ENCODE measurements at regions not wholly inside any gene's neighbourhood (a gene's known extent, or its start where the extent isn't known, plus 50 kb on each side); places are given as distances from the start of the nearest gene placed in this dataset.

DNA sequence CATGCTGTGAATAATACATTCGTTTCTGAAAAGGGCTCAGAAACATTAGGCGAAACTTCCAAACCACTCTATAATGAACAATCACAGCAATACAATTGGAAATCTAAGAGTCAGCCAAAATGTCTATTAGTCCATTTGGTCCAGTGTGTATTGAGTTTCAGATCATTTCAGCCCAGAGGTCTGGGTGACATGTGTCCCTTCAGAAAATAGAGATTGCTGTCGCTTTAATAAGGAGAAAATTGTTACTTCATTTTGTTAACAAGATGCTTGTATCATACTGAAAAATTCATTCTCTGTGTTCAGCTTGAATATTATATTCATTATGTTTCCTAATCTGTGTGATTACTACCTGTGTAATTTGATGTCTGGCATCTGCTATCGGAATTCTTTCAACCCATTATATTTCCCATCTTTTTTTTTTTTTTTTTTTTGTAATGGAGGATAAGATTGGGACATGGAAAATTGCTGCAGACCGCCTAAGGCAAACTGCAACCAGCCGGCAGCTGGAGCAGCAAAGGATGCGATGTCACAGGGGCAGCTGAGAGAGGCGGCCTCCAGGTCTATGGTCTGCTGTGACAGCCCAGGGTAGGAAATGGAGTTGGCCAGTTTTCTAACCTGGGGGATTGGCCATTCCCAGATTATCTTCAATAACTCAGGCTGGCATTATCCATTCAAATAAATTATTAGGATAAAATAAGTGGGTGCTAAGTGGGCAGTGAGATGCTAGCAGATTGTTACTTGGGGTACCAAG, 170.9 kb upstream of the NPVF start:
- no peak for DNase-seq

DNA sequence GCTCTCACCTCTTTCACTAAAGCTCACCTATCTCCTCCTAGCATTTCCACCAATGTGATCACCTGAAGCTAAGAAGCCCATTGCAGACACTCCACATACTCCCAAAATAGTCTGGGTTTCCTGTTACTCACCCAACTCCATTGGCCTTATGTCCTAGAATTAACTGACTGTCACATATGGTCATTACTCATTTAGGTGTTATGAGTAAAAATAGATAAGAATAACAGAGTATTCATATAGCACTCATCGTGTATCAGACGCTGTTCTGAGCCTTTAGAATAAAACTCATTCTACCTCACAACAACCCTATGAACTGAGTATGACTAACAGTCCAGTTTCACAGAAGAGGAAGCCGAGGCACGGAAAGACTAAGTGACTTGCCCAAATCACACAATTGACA, 174.2 kb upstream of the NPVF start:
- no peak for DNase-seq

GRCh38 chr7:25405736-25406135, 177.4 kb upstream of the NPVF start:
- DNase-seq: no peak

- no peak for DNase-seq
Measured at GRCh38 chr7:25407053-25407452, 178.8 kb upstream of the NPVF start.

DNA sequence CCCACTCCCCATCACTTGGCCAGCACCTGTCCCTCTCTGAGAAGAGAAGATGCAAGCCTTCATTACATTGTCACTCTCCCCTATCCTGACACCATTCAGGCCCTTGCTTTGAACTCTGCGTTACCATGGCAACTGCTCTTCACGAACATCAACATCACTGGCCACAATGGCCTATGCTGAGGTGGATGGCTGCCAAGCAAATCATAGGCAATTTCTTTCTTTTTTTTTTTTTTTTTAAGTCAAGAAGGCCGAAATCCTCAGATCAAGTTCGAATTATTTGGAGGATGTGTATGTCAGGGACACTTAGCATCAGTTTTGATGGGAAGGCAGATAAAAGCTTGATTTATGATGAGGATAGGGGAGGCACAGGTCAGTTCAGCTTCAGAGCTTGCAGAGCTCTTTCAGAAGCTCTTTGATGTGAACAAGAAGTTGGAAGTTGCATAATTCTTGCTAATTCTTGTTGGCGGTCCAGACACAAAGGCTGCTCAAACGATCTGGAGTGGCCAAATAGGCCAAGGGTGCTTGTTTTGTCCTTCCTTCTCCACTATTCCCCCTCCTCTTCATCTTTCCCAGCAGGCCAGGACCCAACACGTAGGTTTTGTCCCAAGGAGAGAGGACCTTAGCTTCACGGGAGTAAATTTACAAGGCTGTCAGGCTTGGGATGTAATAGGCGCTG, 179.9 kb upstream of the NPVF start:
- DNase-seq: no peak

GRCh38 chr7:25408876-25409275, 180.6 kb upstream of the NPVF start:
- no peak for DNase-seq

DNA sequence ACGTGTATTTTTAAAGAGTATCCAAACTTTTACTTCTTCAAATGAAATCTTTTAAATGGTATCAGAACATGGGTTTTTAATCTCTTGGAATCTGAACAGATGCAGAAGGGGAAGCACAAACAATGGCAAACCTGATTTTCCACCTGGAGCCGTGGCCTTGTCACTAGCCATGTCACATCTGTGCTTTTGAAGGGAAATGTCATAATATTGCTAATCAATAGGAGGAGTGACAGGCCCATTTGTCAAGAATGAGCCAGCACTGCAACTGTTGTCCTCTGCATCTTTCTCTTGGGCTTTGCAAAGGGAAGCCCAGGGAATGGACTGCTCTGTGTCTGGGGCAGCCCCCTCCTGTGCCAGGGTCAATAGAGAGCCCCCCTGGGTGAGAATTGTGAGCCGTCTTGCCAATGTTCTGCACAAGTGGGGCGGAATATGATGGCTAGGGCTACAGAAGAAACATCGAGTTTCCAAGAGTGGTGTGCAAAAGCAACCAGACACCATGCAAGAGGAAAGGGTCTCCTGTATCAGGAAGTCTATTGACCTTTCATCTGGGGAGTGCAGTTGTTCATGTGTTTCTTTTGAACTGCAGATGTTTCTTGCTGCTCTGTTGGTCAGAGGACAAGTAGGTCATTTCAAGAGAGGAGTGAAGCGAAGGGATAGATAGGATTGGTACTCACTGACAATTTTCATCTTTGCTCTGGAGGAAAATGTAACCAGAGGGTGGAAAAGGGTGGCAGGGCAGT, 181.8 kb upstream of the NPVF start:
- DNase-seq: no peak

GRCh38 chr7:25420771-25421170, 192.5 kb upstream of the NPVF start:
- DNase-seq: no peak

DNA sequence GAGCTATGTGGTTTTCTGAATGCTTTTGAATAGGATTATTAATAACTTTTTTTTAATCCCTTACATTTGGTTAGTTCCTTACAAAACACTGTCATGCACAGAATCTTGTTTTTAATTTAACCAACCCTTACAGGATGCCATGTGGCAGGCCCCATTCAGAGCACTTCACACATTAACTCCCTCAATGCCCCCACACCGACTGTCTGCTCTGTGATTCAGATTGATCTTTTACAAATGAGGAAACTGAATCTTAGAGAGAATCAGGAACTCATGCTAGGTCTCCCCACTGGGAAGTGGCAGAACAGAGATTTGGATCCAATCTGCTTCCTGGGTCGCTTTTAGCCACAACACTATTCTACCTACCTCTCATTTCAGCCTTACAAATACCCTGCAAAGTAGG, 195.8 kb upstream of the NPVF start:
- no peak for DNase-seq

- no peak for DNase-seq
Measured at GRCh38 chr7:25424855-25425254, 196.6 kb upstream of the NPVF start.

DNA sequence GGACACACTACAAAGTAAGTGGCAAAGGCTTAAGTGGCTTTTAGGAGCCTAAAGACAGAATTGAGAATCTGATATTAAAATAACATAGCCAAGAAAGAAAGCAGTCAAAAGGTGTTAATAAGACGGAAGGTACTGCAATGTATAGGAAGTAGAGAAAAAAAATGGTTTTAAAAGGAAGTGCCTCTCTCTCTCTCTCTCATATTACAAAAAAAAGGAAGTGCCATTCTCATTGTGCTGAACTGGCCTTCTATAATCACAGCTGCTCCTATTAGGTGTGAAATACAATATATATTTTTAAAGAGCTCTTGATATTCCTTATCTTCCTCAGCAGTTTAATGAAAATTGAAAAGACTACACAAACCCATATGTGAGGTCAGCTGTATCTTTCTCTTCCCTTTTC, 199.4 kb upstream of the NPVF start:
- DNase-seq: no peak

DNA sequence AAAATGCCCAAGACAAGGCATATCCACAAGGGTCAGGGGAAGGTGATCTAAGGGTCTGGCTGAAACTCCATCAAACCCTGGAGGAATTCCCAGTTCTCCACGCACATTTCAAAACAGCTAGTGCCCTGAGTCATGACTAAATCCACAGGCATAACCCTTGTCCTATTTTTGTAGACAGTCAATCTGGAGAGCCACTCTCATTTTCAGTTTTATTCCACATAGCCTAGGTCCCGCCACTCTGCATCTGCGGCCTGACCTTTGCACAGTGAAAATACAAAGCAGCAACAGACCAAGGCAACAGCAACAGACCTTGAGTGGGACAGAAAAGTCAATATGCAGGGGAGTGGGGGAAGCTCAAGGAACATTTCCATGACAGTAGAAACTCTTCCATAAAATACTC, 201.4 kb upstream of the NPVF start:
- no peak for DNase-seq

DNA sequence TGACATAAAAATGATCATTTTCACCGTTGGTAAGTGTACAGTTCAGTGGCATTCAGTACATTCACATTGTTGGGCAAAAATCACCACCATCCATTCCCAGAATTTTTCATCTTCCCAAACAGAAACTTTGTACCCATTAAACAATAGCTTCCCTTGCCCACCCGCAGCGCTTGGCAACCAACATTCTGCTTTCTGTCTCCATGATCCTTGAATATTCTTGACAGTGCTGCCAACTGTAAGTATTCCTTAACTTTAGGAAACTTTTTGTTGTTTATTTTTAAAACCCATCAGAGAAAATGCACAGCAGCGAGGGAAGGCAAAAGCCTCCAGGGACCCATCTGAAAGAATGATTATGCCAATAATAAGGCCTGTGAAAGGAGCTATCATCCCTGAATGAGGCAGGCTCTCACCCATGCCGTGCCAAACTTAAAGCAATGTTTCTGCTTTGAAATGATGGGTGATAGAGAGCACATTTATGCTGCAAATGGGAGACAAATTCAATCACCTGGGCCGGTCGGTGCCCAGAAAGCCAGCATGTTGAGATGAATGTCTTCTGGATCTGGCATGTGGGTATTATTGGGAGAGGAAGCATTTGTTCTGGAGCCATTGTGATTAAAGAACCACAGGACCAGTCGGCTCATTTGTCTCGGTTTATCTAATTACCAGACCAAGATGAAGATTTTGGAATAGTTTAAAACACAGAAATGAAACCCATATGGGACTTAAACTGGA, 202.1 kb upstream of the NPVF start:
- no peak for DNase-seq

- no peak for DNase-seq
Measured at GRCh38 chr7:25431956-25432450, 203.7 kb upstream of the NPVF start.

GRCh38 chr7:25432807-25433206, 204.5 kb upstream of the NPVF start:
- no peak for DNase-seq

- DNase-seq: no peak
Measured at GRCh38 chr7:25436413-25436812, 208.1 kb upstream of the NPVF start.

GRCh38 chr7:25437308-25437707, 209.0 kb upstream of the NPVF start:
- DNase-seq: no peak

GRCh38 chr7:25444991-25445390, 216.7 kb upstream of the NPVF start:
- no peak for DNase-seq

DNA sequence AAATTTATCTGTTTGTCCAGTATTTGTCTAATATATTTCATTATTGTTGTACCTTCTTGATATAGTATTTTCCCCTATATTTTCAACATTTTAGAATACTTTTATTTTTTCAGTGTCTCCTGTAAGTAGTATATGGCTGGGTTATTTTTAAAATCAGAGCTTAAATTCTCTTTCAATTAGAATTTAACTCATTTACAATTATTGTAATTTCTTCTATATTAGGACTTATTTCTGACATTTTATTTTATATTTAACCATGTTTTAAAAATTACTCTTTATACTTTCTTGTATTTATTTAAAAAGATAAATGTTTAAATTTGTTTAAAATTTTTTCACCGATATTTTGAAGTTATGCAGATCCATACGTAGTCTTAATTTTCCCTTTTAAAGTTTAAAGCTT, 220.0 kb upstream of the NPVF start:
- no peak for DNase-seq

- DNase-seq: no peak
Measured at GRCh38 chr7:25454020-25454419, 225.7 kb upstream of the NPVF start.

DNA sequence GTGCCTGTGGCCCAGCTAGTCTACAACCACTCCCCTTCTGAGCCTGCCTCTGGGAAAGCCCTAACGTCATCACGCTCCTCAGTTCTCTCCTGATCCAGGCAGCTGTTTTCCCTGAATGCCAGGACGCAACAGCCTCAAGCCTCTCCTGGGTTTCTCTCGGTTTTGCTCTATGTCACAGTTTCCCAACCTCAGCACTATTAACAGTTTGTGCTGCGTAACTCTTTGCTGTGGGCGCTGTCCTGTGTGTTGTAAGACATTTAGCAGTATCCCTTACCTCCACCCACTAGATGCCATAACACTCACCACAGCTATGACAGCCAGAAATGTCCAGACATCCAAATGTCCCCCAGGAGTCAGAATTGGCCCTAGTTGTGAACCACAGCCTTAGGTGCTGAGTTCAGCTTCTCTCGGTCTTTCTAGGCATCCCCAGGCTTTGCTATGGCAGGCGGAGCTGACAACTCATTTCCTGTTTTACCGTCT, 226.3 kb upstream of the NPVF start:
- no peak for DNase-seq

- DNase-seq: no peak
Measured at GRCh38 chr7:25455683-25456251, 227.5 kb upstream of the NPVF start.

Data from amniotic stem cell (primary cell).